HepG2 (cell line): ENCODE measurements at regions not wholly inside any gene's neighbourhood (a gene's known extent, or its start where the extent isn't known, plus 50 kb on each side); places are given as distances from the start of the nearest gene placed in this dataset.

ENCODE experiments used
- ATAC-seq: fragments of 200-7000 bp; cut with Tn5 transposase; 3 replicates; pipeline ENCODE4 v1.9.1; 2020; ENCODE audit warnings: mild to moderate bottlenecking, moderate library complexity
- BruUV-seq: library from RNA; stranded (reverse); fragments of 400-500 nt; replicated peaks from 2 replicates; lab custom pipeline; 2021; lab: Mats Ljungman, UMichigan
- CTCF ChIA-PET: fragments of 300-600 bp; formaldehyde crosslinking; extraction: SDS; loops from one replicate; lab custom pipeline; 2021; ENCODE audit warnings: low total read pairs, inconsistent platforms, low intra/inter-chr PET ratio; lab: Yijun Ruan, JAX
- POLR2A ChIA-PET: fragments of 350-600 bp; sonication (Branson Sonifier 250); formaldehyde crosslinking; loops from one replicate; lab custom pipeline; 2020; ENCODE audit warnings: antibody characterized with exemption, inconsistent platforms; lab: Yijun Ruan, JAX
- DNase-seq: peaks from one replicate; pipeline ENCODE4 v3.0.0-alpha.2; 2015; ENCODE audit warnings: low spot score
- FAIRE-seq: peaks from 3 replicates; lab custom pipeline; 2011; peaks lifted over from hg19 to GRCh38; lab: Jason Lieb, UNC
- H2AFZ ChIP-seq: one replicate; pipeline ENCODE4 v1.6.1; 2011; ENCODE audit warnings: low read length, inconsistent platforms
- H3K27ac ChIP-seq: fragments of 300-600 bp; 3 replicates; pipeline ENCODE4 v1.8.0; 2011; ENCODE audit warnings: mixed run types, mild to moderate bottlenecking, mixed read lengths, low read length, inconsistent platforms; ENCODE audit not compliant: insufficient read depth; ENCODE audit errors: extremely low read length
- H3K27me3 ChIP-seq, 2 experiments: fragments of 200-600 bp in 1 of 2; 2 replicates in 1 of 2; 3 replicates in 1 of 2; pipeline versions ENCODE4 v1.6.0 to v1.8.0; 2011; ENCODE audit warnings: low read length in 2 of 2, mild to moderate bottlenecking in 2 of 2, moderate library complexity in 2 of 2, inconsistent platforms in 1 of 2; ENCODE audit not compliant: insufficient read depth in 2 of 2, control insufficient read depth in 1 of 2
- H3K36me3 ChIP-seq, 2 experiments: fragments of 200-600 bp in 1 of 2; replicated peaks in 1 of 2; 2 replicates in 1 of 2; 3 replicates in 1 of 2; pipeline versions ENCODE4 v1.5.1 to v1.8.0; 2011; ENCODE audit warnings: low read length in 2 of 2, inconsistent platforms in 1 of 2; ENCODE audit not compliant: insufficient read depth in 2 of 2, control insufficient read depth in 1 of 2
- H3K4me1 ChIP-seq: 2 replicates; pipeline ENCODE4 v1.5.1; 2012; ENCODE audit warnings: low read length, inconsistent platforms; ENCODE audit not compliant: insufficient read depth
- H3K4me2 ChIP-seq: 2 replicates; pipeline ENCODE4 v1.6.0; 2011; ENCODE audit warnings: low read depth, low read length, inconsistent platforms
- H3K4me3 ChIP-seq, 3 experiments: fragments of 200-600 bp in 1 of 3; sonication (generic), shearing (Covaris generic) in 1 of 3; replicated peaks in 1 of 3; 2 replicates each; pipeline ENCODE4 v1.5.1; 2011 to 2016; ENCODE audit warnings: low read length in 3 of 3, inconsistent platforms in 2 of 3, low read depth in 2 of 3, mild to moderate bottlenecking in 2 of 3, control low read depth in 1 of 3, mixed read lengths in 1 of 3; ENCODE audit not compliant: insufficient read depth in 1 of 3
- H3K79me2 ChIP-seq: one replicate; pipeline ENCODE4 v1.6.1; 2011; ENCODE audit warnings: low read length, inconsistent platforms; ENCODE audit not compliant: insufficient read depth
- H3K9ac ChIP-seq: 2 replicates; pipeline ENCODE4 v1.6.0; 2011; ENCODE audit warnings: mild to moderate bottlenecking, low read depth, low read length, inconsistent platforms; ENCODE audit not compliant: insufficient read depth
- H3K9me3 ChIP-seq: 2 replicates; pipeline ENCODE4 v1.5.1; 2012; ENCODE audit warnings: mild to moderate bottlenecking, low read length
- H4K20me1 ChIP-seq: 2 replicates; pipeline ENCODE4 v1.6.0; 2011; ENCODE audit warnings: inconsistent platforms, mild to moderate bottlenecking, low read length, moderate library complexity; ENCODE audit not compliant: insufficient read depth
- ARID5B ChIP-seq: IDR thresholded peaks from 2 replicates; pipeline ENCODE4 v1.4.0; 2020; ENCODE audit warnings: mild to moderate bottlenecking, missing genetic modification reagents
- SMARCC2 ChIP-seq: fragments of 450-650 bp; IDR thresholded peaks from 2 replicates; pipeline ENCODE4 v1.6.1; 2017; ENCODE audit warnings: antibody characterized with exemption, mild to moderate bottlenecking
- WGBS: methylation state at CpG from one replicate; pipeline ENCODE4 v1.1.6; 2017; ENCODE audit warnings: low lambda C conversion rate; 5-methylcytosine and 5-hydroxymethylcytosine counted together
- in situ Hi-C: cut with HindIII; loops from 2 replicates; pipeline ENCODE4 v1.10.0; 2017; ENCODE audit warnings: low pct_unique_long_range_greater_than_20kb; ENCODE audit not compliant: extremely low pct_ligation_motif_present
- intact Hi-C: fragments of 100-400 bp; cut with micrococcal nuclease; formaldehyde crosslinking; loops from one replicate; pipeline ENCODE4 v1.10.0; 2022; ENCODE audit not compliant: unreplicated experiment

- POLR2A ChIA-PET, result no interaction called here
These were observed 409.4 kb downstream of the GATA3 start for GRCh38 chr10:8463853-8464252.

More at GRCh38 chr10:8463853-8464252, 409.4 kb downstream of the GATA3 start:
- TF ChIP-seq SMARCC2 (no peak), ARID5B (CRISPR knock-in tag) (no peak)
- CTCF ChIA-PET, result no interaction called here
- no peaks in the 10 kb centered on the region for H3K79me2 ChIP-seq
- H3K36me3 ChIP-seq, result no peaks in the 10 kb centered on the region
- DNase-seq (no peak), FAIRE-seq (no peak), ATAC-seq (no peak)
- intact Hi-C loops (no loop called here), in situ Hi-C loops (no loop called here)
- BruUV-seq, result no TSS peak
- no peaks in the 10 kb centered on the region for H3K27me3 ChIP-seq
- no peaks in the 10 kb centered on the region for H3K9me3 ChIP-seq
- no peak overlapping the region for H2AFZ ChIP-seq
- H3K4me1 ChIP-seq, result no peaks in the 10 kb centered on the region
- WGBS, result 13% methylated on average over 4 of the region's 4 CpGs
- no peak overlapping the region for H3K27ac ChIP-seq
- H3K4me2 ChIP-seq, result no peak overlapping the region
- no peak overlapping the region for H3K4me3 ChIP-seq
- no peak overlapping the region for H3K9ac ChIP-seq
- H4K20me1 ChIP-seq, result no peaks in the 10 kb centered on the region
